GM12874 (cell line): ENCODE measurements at regions not wholly inside any gene's neighbourhood (a gene's known extent, or its start where the extent isn't known, plus 50 kb on each side); places are given as distances from the start of the nearest gene placed in this dataset.

Experiments used
- CTCF ChIP-seq: IDR thresholded peaks from 2 replicates; pipeline ENCODE4 v1.5.1; 2011; ENCODE audit warnings: low read depth, mild to moderate bottlenecking, control low read depth, low read length, moderate library complexity; ENCODE audit not compliant: insufficient read depth

- no peak for TF ChIP-seq CTCF
Measured at GRCh38 chr1:170836141-170836540, 99.2 kb upstream of the MROH9 start.

- TF ChIP-seq CTCF: no peak
Measured at GRCh38 chr1:170840371-170840770, 95.0 kb upstream of the MROH9 start.

- no peak for TF ChIP-seq CTCF
Measured at GRCh38 chr1:170853302-170853701, 82.0 kb upstream of the MROH9 start.

- no peak for TF ChIP-seq CTCF
Measured at GRCh38 chr1:170853867-170854266, 81.5 kb upstream of the MROH9 start.

GRCh38 chr1:170854677-170855076, 80.7 kb upstream of the MROH9 start:
- TF ChIP-seq CTCF: no peak

- TF ChIP-seq CTCF: no peak
Measured at GRCh38 chr1:170856455-170856854, 78.9 kb upstream of the MROH9 start.

- TF ChIP-seq CTCF: no peak
Measured at GRCh38 chr1:170857955-170858354, 77.4 kb upstream of the MROH9 start.

GRCh38 chr1:170863621-170864020, 71.7 kb upstream of the MROH9 start:
- no peak for TF ChIP-seq CTCF
